ENCODE measurements at regions not wholly inside any gene's neighbourhood (a gene's known extent, or its start where the extent isn't known, plus 50 kb on each side); places are given as distances from the start of the nearest gene placed in this dataset.

- no peak for TF ChIP-seq USF1 (IDR thresholded peaks at IDR 0.05; ENCODE audit: borderline replicate concordance, extremely low read length, insufficient read depth, low read depth, low read length)
- TF ChIP-seq NKRF (conservative IDR thresholded peaks at IDR 0.05): no peak
- no peak for TF ChIP-seq BCLAF1 (IDR thresholded peaks at IDR 0.05)
- no peak for TF ChIP-seq E4F1 (IDR thresholded peaks at IDR 0.05; ENCODE audit: borderline replicate concordance, partially characterized antibody)
- TF ChIP-seq CBX3 (IDR thresholded peaks at IDR 0.05; ENCODE audit: borderline replicate concordance, low read depth): no peak
- no peak for TF ChIP-seq RUNX3 (IDR thresholded peaks at IDR 0.05; ENCODE audit: low read length)
- no peak for TF ChIP-seq FOS (IDR thresholded peaks at IDR 0.05; ENCODE audit: borderline replicate concordance, extremely low read depth, insufficient read length)
Observed at GRCh38 chr16:63904930-63905329, 1216.9 kb downstream of the CDH11 start (continued).
